BLaER1 treated with 17β-estradiol and CSF1 and Interleukin-3, amounts not matched to agents 10 nM and 100 nM (cell line): ENCODE measurements at regions not wholly inside any gene's neighbourhood (a gene's known extent, or its start where the extent isn't known, plus 50 kb on each side); places are given as distances from the start of the nearest gene placed in this dataset.
"Not testable (repeated sequence)": the region's sequence is repeated elsewhere in the genome, so short reads cannot be mapped to it uniquely, and the experiment has no call there.

Experiments
- H3K27ac ChIP-seq, 11 experiments: shearing (Covaris generic); formaldehyde crosslinking; 2 replicates each; pipeline ENCODE4 v1.8.1; 2022
- H3K27me3 ChIP-seq, 11 experiments: shearing (Covaris generic); formaldehyde crosslinking; 2 replicates each; pipeline ENCODE4 v1.8.1; 2022
- H3K36me3 ChIP-seq, 11 experiments: shearing (Covaris generic); formaldehyde crosslinking; 2 replicates each; pipeline ENCODE4 v1.8.1; 2022
- H3K4me1 ChIP-seq, 10 experiments: shearing (Covaris generic); formaldehyde crosslinking; 2 replicates each; pipeline ENCODE4 v1.8.1; 2022
- H3K4me2 ChIP-seq, 11 experiments: shearing (Covaris generic); formaldehyde crosslinking; 2 replicates each; pipeline ENCODE4 v1.8.1; 2022
- H3K4me3 ChIP-seq, 10 experiments: shearing (Covaris generic); formaldehyde crosslinking; 2 replicates each; pipeline ENCODE4 v1.8.1; 2022
- H3K9ac ChIP-seq, 11 experiments: shearing (Covaris generic); formaldehyde crosslinking; 2 replicates each; pipeline ENCODE4 v1.8.1; 2022
- H3K9me3 ChIP-seq, 11 experiments: shearing (Covaris generic); formaldehyde crosslinking; replicated peaks in 1 of 11; 2 replicates each; pipeline ENCODE4 v1.8.1; 2022
- H4K20me1 ChIP-seq, 11 experiments: shearing (Covaris generic); formaldehyde crosslinking; 2 replicates each; pipeline ENCODE4 v1.8.1; 2022
- Cebpa-rat ChIP-seq, 11 experiments: shearing (Covaris generic); IDR thresholded peaks; 2 replicates each; pipeline ENCODE4 v1.8.1; 2022

DNA sequence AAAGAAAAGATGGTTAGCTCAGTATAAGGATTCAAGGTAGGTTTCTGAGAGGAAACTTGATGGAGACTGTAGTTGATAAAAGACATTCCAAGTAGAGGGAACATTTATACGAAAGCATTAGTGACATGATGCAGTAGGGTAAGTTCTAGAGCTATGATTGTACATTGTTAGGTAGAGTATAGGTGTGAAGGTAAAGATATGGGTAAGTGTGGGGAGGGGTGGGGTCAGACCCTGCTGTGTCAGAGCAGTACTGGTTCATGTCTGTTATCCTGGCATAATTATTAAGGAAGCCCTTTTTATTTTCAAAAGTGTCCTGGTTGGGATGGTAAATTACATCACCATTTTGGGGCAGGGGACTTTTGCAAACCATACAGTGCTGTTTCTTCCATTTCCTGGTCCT, 635.8 kb downstream of the COL12A1 start:
- peaks cover 0 to 13% (median 0%) of the 10 kb centered on the region in 10 experiments; a peak in 3 of 20 replicates for H3K4me1 ChIP-seq
- no peak overlapping the region for H3K27ac ChIP-seq
- H3K9me3 ChIP-seq, result no peaks in the 10 kb centered on the region
- H3K9ac ChIP-seq, result no peak overlapping the region
- TF ChIP-seq Cebpa-rat (IDR thresholded peaks at IDR 0.05), result no peak
- H3K4me2 ChIP-seq, result no peak overlapping the region
- H3K36me3 ChIP-seq, result no peaks in the 10 kb centered on the region
- H4K20me1 ChIP-seq, result no peaks in the 10 kb centered on the region
- H3K4me3 ChIP-seq, result no peak overlapping the region
- H3K27me3 ChIP-seq, result no peaks in the 10 kb centered on the region

DNA sequence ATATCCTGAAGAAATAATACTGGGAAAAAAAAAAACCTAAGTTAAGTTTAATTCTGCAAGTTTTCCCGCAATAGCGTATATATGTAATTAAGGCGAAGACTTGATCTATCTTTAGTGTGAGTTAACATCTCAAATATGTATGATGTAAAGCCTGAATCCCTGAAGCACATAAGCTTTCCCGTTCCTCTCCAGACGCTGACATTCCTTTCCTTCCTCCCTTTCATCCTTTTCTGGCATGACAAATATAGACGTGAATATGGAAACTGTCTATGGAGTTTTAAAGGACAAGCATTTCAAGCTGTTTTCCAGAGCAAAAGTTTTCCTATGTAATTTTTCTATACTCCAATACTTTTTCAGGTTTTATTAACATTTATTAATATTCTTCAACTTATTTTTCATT, 637.0 kb downstream of the COL12A1 start:
- no peak for TF ChIP-seq Cebpa-rat (IDR thresholded peaks at IDR 0.05)
- Histone ChIP-seq H3K4me1 (peaks cover 0 to 13% (median 0%) of the 10 kb centered on the region in 10 experiments; a peak in 3 of 20 replicates), H3K27me3 (no peaks in the 10 kb centered on the region), H4K20me1 (no peaks in the 10 kb centered on the region), H3K27ac (no peak overlapping the region), H3K9ac (no peak overlapping the region), H3K4me2 (no peak overlapping the region; a peak in 1 of 22 replicates), H3K36me3 (no peaks in the 10 kb centered on the region), H3K9me3 (no peaks in the 10 kb centered on the region), H3K4me3 (no peak overlapping the region)

DNA sequence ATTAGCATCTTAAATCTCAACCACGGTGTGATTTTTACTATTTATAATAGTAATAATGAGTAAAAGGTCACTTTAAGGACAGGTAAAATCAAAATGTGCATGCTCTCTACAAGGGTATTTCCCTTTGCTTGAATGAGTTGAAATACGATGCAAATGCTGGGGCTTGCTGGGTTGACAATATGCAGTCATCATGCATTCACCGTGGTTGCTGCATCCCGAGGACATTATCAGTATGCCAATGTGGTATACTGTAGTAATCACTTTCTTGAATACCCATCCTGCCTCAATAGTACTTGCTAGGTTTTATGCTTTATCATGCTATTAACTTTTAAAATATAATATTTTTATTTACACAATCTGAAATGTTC, 637.9 kb downstream of the COL12A1 start:
- not testable (repeated sequence) for H4K20me1 ChIP-seq, H3K9ac ChIP-seq, H3K36me3 ChIP-seq, H3K27me3 ChIP-seq, H3K4me2 ChIP-seq, H3K4me3 ChIP-seq, H3K9me3 ChIP-seq, H3K27ac ChIP-seq
- H3K4me1 ChIP-seq, result peaks cover 0 to 13% (median 0%) of the 10 kb centered on the region in 10 experiments; a peak in 3 of 20 replicates

DNA sequence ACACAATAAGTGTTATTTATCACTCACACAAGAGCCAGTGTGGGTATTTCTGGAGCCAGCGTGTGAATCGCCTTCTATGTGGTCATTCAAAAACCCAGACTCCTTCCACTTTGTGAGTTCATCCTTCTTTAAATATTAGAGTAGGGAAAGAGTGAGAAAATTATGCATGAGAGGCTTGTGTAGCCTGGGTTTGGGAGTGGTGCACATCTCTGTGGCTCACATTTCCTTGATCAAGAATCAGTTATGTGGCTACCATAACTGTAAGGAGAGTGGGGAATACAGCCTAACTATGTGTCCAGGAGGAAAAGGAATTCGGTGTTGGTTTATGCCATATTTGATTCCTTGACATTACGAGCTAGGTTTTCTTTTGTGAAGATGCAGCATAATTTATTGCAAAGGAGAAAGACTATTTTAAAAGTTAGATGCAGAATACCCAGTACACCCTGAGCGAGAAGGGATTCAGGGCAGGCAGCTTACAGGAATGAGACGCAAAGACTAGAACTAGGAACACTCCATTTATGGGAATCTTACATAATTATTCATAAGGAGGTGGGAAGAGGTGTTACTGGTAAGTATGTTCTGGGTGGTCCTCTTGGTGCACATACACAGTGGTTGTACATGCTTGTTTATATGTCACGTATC, 638.5 kb downstream of the COL12A1 start:
- Histone ChIP-seq H3K36me3 (no peaks in the 10 kb centered on the region), H4K20me1 (no peaks in the 10 kb centered on the region), H3K4me2 (no peak overlapping the region), H3K27ac (no peak overlapping the region), H3K4me1 (peaks cover 0 to 13% (median 0%) of the 10 kb centered on the region in 10 experiments; a peak in 3 of 20 replicates), H3K9me3 (no peaks in the 10 kb centered on the region), H3K27me3 (no peaks in the 10 kb centered on the region), H3K9ac (no peak overlapping the region), H3K4me3 (no peak overlapping the region)
- TF ChIP-seq Cebpa-rat (IDR thresholded peaks at IDR 0.05), result no peak

DNA sequence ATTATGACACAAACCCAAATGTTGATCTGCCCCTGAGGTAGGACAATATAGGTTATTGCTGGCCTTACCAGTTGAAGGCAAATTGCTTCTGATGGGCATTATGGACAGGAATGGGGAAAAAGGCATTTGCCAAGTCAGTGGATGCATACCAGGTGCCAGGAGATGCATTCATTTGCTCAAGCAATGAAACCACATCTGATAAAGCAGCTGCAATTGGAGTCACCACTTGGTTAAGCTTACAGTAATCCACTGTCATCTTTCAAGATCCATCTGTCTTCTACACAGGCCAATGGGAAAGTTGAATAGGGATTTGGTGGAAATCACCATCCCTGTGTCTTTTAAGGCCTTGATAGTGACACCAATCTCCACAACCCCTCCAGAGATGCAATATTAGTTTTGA, 648.6 kb downstream of the COL12A1 start:
- no peaks in the 10 kb centered on the region for H4K20me1 ChIP-seq
- H3K27me3 ChIP-seq, result no peaks in the 10 kb centered on the region
- H3K9me3 ChIP-seq, result peaks cover 0 to 3% (median 0%) of the 10 kb centered on the region in 11 experiments; a peak in 1 of 22 replicates
- no peak overlapping the region for H3K9ac ChIP-seq
- H3K4me2 ChIP-seq, result no peak overlapping the region
- no peaks in the 10 kb centered on the region for H3K36me3 ChIP-seq
- no peak overlapping the region for H3K4me3 ChIP-seq
- no peak for TF ChIP-seq Cebpa-rat (IDR thresholded peaks at IDR 0.05)
- no peak overlapping the region for H3K27ac ChIP-seq
- no peaks in the 10 kb centered on the region for H3K4me1 ChIP-seq

DNA sequence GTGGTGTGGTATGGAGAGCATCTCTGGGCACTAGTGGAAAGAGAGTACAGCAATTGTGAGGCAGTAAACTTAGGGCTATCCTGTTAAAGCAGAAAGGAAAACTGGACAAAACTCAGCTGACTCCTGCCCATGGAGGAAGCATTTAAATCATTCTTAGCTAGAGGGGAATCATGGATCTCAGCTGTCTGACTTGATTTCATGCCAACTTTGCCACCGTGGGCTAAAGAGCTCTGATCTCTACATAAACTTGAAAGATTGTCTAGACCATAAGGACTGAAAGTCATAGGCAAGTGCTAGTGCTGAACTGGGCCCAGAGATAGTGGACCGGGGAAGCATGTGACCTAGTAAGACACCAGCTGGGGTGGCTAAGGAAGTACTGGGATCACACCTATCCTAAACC, 651.8 kb downstream of the COL12A1 start:
- peaks cover 0 to 4% (median 0%) of the 10 kb centered on the region in 11 experiments; a peak in 1 of 22 replicates for H3K9me3 ChIP-seq
- H3K36me3 ChIP-seq, result no peaks in the 10 kb centered on the region
- no peak overlapping the region for H3K4me3 ChIP-seq
- no peaks in the 10 kb centered on the region for H4K20me1 ChIP-seq
- no peak overlapping the region for H3K9ac ChIP-seq
- no peaks in the 10 kb centered on the region for H3K27me3 ChIP-seq
- H3K4me2 ChIP-seq, result no peak overlapping the region
- no peak for TF ChIP-seq Cebpa-rat (IDR thresholded peaks at IDR 0.05)
- no peaks in the 10 kb centered on the region for H3K4me1 ChIP-seq
- no peak overlapping the region; a peak in 1 of 22 replicates for H3K27ac ChIP-seq

DNA sequence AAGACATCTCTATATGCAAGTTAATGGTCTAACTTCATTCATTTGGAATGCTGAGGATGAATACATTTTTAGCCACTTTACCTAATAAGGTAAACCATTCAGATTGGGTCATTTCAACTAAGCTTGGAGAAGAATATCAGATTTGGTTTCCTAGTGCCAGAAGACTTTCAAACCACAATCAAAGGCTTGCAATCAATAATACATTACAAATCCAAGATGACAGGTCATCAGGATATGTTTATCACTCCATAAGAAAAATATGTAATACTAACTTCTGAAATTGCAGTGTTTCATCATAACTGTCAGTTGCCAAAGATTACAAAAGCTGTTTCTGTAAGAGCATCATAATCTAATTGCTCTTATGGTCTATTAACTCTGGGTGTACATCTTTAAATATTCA, 654.0 kb downstream of the COL12A1 start:
- TF ChIP-seq Cebpa-rat (IDR thresholded peaks at IDR 0.05), result no peak
- no peaks in the 10 kb centered on the region for H4K20me1 ChIP-seq
- no peak overlapping the region for H3K9ac ChIP-seq

DNA sequence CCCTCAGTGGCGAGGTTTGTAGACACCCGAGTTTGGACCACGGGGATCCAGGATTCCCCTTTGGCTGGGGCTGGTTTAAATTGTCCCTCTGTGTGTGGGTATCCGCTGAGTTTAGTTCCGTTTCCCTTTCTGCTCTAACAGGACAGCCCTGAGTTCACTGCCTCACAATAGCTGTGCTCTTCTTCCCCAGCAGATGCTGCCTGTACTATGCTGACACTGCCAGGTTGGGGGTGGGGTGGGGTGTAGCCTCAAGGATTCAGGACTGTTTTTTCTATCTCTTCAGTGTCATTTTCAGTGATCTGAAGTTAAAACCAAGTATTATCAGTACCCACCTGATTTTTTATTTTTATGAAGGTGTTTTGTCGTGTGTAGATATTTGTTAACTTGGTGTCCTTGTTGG, 655.0 kb downstream of the COL12A1 start:
- peaks cover 0 to 4% (median 0%) of the 10 kb centered on the region in 11 experiments; a peak in 1 of 22 replicates for H3K9me3 ChIP-seq
- no peak overlapping the region for H3K9ac ChIP-seq
- no peaks in the 10 kb centered on the region for H3K36me3 ChIP-seq
- H3K27me3 ChIP-seq, result no peaks in the 10 kb centered on the region
- H3K4me1 ChIP-seq, result no peaks in the 10 kb centered on the region
- no peak overlapping the region for H3K4me2 ChIP-seq
- H4K20me1 ChIP-seq, result no peaks in the 10 kb centered on the region
- TF ChIP-seq Cebpa-rat (IDR thresholded peaks at IDR 0.05), result no peak
- H3K27ac ChIP-seq, result no peak overlapping the region
- no peak overlapping the region for H3K4me3 ChIP-seq

More for the DNA sequence above, 654.0 kb downstream of the COL12A1 start:
- Histone ChIP-seq H3K4me1 (no peaks in the 10 kb centered on the region), H3K4me2 (no peak overlapping the region), H3K36me3 (no peaks in the 10 kb centered on the region), H3K9me3 (peaks cover 0 to 4% (median 0%) of the 10 kb centered on the region in 11 experiments; a peak in 1 of 22 replicates), H3K4me3 (no peak overlapping the region), H3K27ac (no peak overlapping the region), H3K27me3 (no peaks in the 10 kb centered on the region)

DNA sequence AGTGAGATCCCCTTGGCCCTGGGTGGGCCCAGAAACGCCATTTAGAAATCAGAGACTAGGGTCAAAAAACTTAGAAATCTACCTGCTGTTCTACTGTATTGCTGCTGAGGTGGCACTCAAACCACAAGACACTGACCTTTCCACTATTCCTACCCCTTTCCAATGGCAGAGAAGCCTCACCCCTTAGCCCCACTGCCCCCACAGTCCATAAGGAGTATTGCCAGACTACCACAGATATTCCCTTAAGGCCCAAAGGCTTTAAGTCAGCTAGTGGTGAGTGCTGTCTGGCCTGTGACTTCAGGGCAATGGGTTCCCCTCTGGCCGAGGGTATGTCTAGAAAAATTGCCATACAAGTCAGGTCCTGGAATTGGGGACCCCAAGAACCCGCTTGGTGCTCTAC, 656.1 kb downstream of the COL12A1 start:
- Histone ChIP-seq H3K9ac (no peak overlapping the region), H3K9me3 (peaks cover 0 to 4% (median 0%) of the 10 kb centered on the region in 11 experiments; a peak in 1 of 22 replicates), H4K20me1 (no peaks in the 10 kb centered on the region), H3K27me3 (no peaks in the 10 kb centered on the region), H3K27ac (no peak overlapping the region), H3K36me3 (no peaks in the 10 kb centered on the region), H3K4me2 (no peak overlapping the region), H3K4me3 (no peak overlapping the region), H3K4me1 (no peaks in the 10 kb centered on the region)
- no peak for TF ChIP-seq Cebpa-rat (IDR thresholded peaks at IDR 0.05)

DNA sequence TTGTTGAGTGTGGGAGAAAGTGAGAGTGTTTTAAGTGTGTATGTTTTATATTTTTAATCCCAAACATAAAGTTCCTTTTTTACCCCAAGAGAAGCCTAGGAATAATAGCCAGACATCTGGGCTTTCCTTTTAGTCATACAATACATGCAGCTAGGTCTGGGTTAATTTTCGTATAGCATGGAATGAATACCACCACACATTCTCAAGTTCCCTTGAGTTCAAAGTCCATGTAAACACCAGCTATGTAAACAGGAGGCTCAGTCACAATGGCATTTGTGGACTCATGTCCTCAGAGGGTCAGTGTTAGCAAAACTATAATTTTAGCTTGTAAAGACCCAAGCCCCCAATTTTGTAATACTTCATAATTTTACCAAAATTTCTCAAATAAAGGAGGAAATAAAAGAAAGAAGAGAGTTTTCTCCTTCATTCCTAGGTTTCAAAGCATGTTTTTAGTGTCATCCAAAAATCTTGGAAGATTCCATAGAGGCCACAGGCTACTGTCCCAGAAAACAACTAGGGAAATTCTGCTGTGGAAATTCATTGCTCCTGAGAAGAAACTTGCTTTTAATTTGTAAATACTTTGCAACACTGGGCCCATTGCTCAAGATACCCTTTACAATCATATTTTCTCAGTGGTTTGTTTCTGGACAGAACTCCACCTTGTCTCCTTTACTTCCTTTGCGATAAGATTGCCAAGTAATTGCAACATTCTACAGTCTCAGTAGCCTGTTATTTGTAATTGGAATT, 671.2 kb downstream of the COL12A1 start:
- Histone ChIP-seq H3K9me3 (peaks cover 0 to 7% (median 0%) of the 10 kb centered on the region in 11 experiments; a peak in 3 of 22 replicates), H3K27ac (no peak overlapping the region), H3K36me3 (no peaks in the 10 kb centered on the region), H3K4me3 (no peak overlapping the region), H3K4me2 (no peak overlapping the region), H3K27me3 (no peaks in the 10 kb centered on the region), H3K9ac (no peak overlapping the region), H3K4me1 (no peaks in the 10 kb centered on the region), H4K20me1 (no peaks in the 10 kb centered on the region)
- TF ChIP-seq Cebpa-rat (IDR thresholded peaks at IDR 0.05), result no peak
